Ovary (tissue), 7 donors: ENCODE measurements at regions not wholly inside any gene's neighbourhood (a gene's known extent, or its start where the extent isn't known, plus 50 kb on each side); places are given as distances from the start of the nearest gene placed in this dataset.

Source experiments
- DNase-seq, 5 donors: peaks; one replicate each; pipeline ENCODE4 v3.0.0-alpha.2; 2019 to 2020
- H3K27ac ChIP-seq, 2 donors: fragments of 200-600 bp; one replicate each; pipeline versions ENCODE4 v1.5.1 to v1.8.0; 2019 to 2022
- H3K27me3 ChIP-seq: fragments of 200-600 bp; one replicate; pipeline ENCODE4 v1.8.0; 2022
- H3K36me3 ChIP-seq: fragments of 200-600 bp; sonication (generic); one replicate; pipeline ENCODE4 v1.5.1; 2019
- H3K4me1 ChIP-seq: one replicate; pipeline ENCODE4 v1.8.1; 2013; ENCODE audit warnings: mild to moderate bottlenecking, moderate library complexity; ENCODE audit not compliant: insufficient read depth
- H3K4me3 ChIP-seq: fragments of 200-600 bp; sonication (generic); one replicate; pipeline ENCODE4 v1.5.1; 2017
- H3K9me3 ChIP-seq, 2 donors: fragments of 200-600 bp in 1 of 2; sonication (generic) in 1 of 2; one replicate each; pipeline versions ENCODE4 v1.5.1 to v1.8.1; 2013 to 2019; ENCODE audit warnings: mild to moderate bottlenecking in 1 of 2, moderate library complexity in 1 of 2
- EP300 ChIP-seq: sonication (generic); formaldehyde crosslinking; IDR thresholded peaks from one replicate; pipeline ENCODE4 v1.6.1; 2017; ENCODE audit warnings: antibody characterized with exemption
- POLR2A ChIP-seq: fragments of 450-650 bp; IDR thresholded peaks from one replicate; pipeline ENCODE4 v1.6.1; 2017; ENCODE audit warnings: antibody characterized with exemption, mild to moderate bottlenecking, moderate library complexity
- WGBS, 3 donors: extraction: QIAGEN DNeasy Blood & Tissue Kit in 1 of 3; methylation state at CpG; one replicate each; pipeline versions ENCODE4 v1.1.5 to v1.1.7; 2013 to 2017; 5-methylcytosine and 5-hydroxymethylcytosine counted together
- intact Hi-C, 4 donors: fragments of 100-400 bp; cut with DNase I; formaldehyde crosslinking; loops; one replicate each; pipeline versions ENCODE4 v1.11.0 to v1.15.1; 2022 to 2023
- TF ChIP-seq, protein P1 (sequence below), 3 donors: fragments of 450-650 bp in 2 of 3; fragments of 200-600 bp in 1 of 3; IDR thresholded peaks; one replicate each; pipeline versions ENCODE4 v1.5.1 to v1.8.0; 2016 to 2022; ENCODE audit warnings: antibody characterized with exemption in 3 of 3, mild to moderate bottlenecking in 1 of 3
- donor health status: DM: no; HTN: no; CAD: no; lungs with moderate emphysema.
- donor health status: DM: no; HTN: no; CAD: no.
- donor health status: Bipolar disorder and iron deficiency.
- donor health status: DM: no; HTN: no; CAD: no.
- donor health status: DM: yes; HTN: yes; CAD: no.

DNA sequence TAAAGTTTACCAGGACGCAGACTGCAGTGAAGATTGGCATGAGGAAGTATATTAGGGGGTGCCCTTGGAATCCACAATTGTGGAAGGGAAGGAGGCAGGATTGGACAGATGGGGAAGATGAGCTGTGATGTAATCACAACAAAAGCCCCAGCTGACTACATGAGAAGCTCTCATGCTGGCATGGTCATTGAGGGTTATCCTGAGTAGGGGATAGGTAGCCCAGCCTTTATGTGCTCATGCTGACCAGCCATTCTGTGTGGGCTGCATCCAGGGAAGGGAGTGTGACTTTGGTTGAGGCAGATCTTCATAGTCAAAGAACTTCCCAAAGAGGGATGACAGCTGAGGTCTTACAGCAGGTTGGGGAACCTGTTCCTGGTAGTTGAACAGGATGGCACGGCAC is 52.0 kb upstream of the RANBP6 start:
- H3K9me3 ChIP-seq: no peaks in the 10 kb centered on the region
- 93 to 98% (median 95%) methylated on average over 2 of the region's 2 CpGs for WGBS, 3 donors
- H3K4me1 ChIP-seq: no peaks in the 10 kb centered on the region
- DNase-seq: no peak
- no peaks in the 10 kb centered on the region for H3K36me3 ChIP-seq
- no peak for TF ChIP-seq POLR2A
- TF ChIP-seq EP300: no peak
- TF ChIP-seq, protein P1, sequence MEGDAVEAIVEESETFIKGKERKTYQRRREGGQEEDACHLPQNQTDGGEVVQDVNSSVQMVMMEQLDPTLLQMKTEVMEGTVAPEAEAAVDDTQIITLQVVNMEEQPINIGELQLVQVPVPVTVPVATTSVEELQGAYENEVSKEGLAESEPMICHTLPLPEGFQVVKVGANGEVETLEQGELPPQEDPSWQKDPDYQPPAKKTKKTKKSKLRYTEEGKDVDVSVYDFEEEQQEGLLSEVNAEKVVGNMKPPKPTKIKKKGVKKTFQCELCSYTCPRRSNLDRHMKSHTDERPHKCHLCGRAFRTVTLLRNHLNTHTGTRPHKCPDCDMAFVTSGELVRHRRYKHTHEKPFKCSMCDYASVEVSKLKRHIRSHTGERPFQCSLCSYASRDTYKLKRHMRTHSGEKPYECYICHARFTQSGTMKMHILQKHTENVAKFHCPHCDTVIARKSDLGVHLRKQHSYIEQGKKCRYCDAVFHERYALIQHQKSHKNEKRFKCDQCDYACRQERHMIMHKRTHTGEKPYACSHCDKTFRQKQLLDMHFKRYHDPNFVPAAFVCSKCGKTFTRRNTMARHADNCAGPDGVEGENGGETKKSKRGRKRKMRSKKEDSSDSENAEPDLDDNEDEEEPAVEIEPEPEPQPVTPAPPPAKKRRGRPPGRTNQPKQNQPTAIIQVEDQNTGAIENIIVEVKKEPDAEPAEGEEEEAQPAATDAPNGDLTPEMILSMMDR (IDR thresholded peaks at IDR 0.05): no peak
- H3K27ac ChIP-seq: no peak overlapping the region
- no peak overlapping the region for H3K4me3 ChIP-seq
- H3K27me3 ChIP-seq: no peaks in the 10 kb centered on the region
- intact Hi-C loops: no loop called here
